Pancreas (tissue), 10 donors: ENCODE measurements at regions not wholly inside any gene's neighbourhood (a gene's known extent, or its start where the extent isn't known, plus 50 kb on each side); places are given as distances from the start of the nearest gene placed in this dataset.
A peak's percentile ranks its signal among the peaks of the same experiment; 100 is the strongest.

Experiments used
- ATAC-seq, 4 donors: fragments of 200-7000 bp; cut with Tn5 transposase; one replicate each; pipeline versions ENCODE4 v1.8.0 to v1.9.1; 2020; ENCODE audit warnings: mild to moderate bottlenecking in 4 of 4, moderate library complexity in 4 of 4
- DNase-seq, 6 donors: peaks; one replicate each; pipeline ENCODE4 v3.0.0-alpha.2; 2020
- FAIRE-seq: peaks from 2 replicates; lab custom pipeline; 2012; peaks lifted over from hg19 to GRCh38; lab: Jason Lieb, UNC
- H3K27ac ChIP-seq, 4 donors: fragments of 200-600 bp; sonication (generic); 1 replicate in 3 of 4; 2 replicates in 1 of 4; pipeline versions ENCODE4 v1.5.0 to v1.8.0; 2020
- H3K27me3 ChIP-seq, 4 donors: fragments of 200-600 bp; one replicate each; pipeline ENCODE4 v1.8.0; 2021
- H3K36me3 ChIP-seq, 3 donors: fragments of 200-600 bp; sonication (generic) in 1 of 3; one replicate each; pipeline versions ENCODE4 v1.5.0 to v1.8.0; 2020 to 2021
- H3K4me1 ChIP-seq, 3 donors: fragments of 200-600 bp; one replicate each; pipeline ENCODE4 v1.8.0; 2021
- H3K4me3 ChIP-seq, 4 donors: fragments of 200-600 bp; sonication (generic) in 2 of 4; one replicate each; pipeline versions ENCODE4 v1.5.0 to v1.8.0; 2020 to 2021
- H3K9me3 ChIP-seq, 4 donors: fragments of 200-600 bp; one replicate each; pipeline ENCODE4 v1.8.0; 2021
- WGBS, 2 donors: extraction: QIAGEN DNeasy Blood & Tissue Kit; methylation state at CpG; one replicate each; pipeline ENCODE4 v1.1.7; 2013; 5-methylcytosine and 5-hydroxymethylcytosine counted together
- intact Hi-C, 3 donors: fragments of 100-400 bp; cut with DNase I; formaldehyde crosslinking; loops; one replicate each; pipeline versions ENCODE4 v1.11.1 to v1.14.2; 2022
- TF ChIP-seq, protein P1 (sequence below), 4 donors: fragments of 200-600 bp; sonication (generic) in 3 of 4; IDR thresholded peaks; one replicate each; pipeline versions ENCODE4 v1.5.0 to v1.8.0; 2021; ENCODE audit warnings: antibody characterized with exemption in 4 of 4
- donor health status: healthy with polysubstance abuse.
- donor health status: DM: no; HTN: no; CAD: no; lungs with moderate emphysema.
- donor health status: DM: no; HTN: no; CAD: no.
- donor health status: control.
- donor health status: control.
- donor health status: Bipolar disorder and iron deficiency.
- donor health status: DM: yes; HTN: yes; CAD: no.
- donor health status: DM: no; HTN: no; CAD: no.
- donor health status: DM: no; HTN: no; CAD: no.
- donor health status: DM: yes; HTN: yes; CAD: no.

DNA sequence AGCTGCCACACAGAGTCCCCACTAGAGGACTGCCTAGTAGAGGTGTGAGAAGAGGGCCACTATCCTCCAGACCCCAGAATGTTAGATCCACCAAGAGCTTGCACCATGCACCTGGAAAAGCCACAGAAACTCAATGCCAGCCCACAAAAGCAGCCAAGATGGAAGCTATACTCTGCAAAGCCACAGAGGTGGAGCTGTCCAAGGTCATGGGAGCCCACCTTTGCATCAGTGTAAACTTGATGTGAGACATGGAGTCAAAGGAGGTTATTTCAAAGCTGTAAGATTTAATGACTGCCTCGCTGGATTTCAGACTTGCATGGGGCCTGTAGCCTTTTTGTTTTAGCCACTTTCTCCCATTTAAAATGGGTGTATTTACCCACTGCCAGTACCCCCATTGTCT lies 1030.1 kb upstream of the GRIA3 start:
- no peak for DNase-seq
- no peaks in the 10 kb centered on the region for H3K4me1 ChIP-seq
- H3K4me3 ChIP-seq: no peak overlapping the region
- H3K36me3 ChIP-seq: no peaks in the 10 kb centered on the region
- no peak for ATAC-seq
- no peak overlapping the region for H3K27ac ChIP-seq
- intact Hi-C loops: no loop called here
- peaks cover 0 to 4% (median 0%) of the 10 kb centered on the region in 4 donors for H3K27me3 ChIP-seq
- 53 to 62% methylated on average over 1 of the region's 1 CpG for WGBS, 2 donors
- FAIRE-seq: peak; percentile 41
- TF ChIP-seq, protein P1, sequence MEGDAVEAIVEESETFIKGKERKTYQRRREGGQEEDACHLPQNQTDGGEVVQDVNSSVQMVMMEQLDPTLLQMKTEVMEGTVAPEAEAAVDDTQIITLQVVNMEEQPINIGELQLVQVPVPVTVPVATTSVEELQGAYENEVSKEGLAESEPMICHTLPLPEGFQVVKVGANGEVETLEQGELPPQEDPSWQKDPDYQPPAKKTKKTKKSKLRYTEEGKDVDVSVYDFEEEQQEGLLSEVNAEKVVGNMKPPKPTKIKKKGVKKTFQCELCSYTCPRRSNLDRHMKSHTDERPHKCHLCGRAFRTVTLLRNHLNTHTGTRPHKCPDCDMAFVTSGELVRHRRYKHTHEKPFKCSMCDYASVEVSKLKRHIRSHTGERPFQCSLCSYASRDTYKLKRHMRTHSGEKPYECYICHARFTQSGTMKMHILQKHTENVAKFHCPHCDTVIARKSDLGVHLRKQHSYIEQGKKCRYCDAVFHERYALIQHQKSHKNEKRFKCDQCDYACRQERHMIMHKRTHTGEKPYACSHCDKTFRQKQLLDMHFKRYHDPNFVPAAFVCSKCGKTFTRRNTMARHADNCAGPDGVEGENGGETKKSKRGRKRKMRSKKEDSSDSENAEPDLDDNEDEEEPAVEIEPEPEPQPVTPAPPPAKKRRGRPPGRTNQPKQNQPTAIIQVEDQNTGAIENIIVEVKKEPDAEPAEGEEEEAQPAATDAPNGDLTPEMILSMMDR (IDR thresholded peaks at IDR 0.05): no peak
- H3K9me3 ChIP-seq: no peaks in the 10 kb centered on the region

DNA sequence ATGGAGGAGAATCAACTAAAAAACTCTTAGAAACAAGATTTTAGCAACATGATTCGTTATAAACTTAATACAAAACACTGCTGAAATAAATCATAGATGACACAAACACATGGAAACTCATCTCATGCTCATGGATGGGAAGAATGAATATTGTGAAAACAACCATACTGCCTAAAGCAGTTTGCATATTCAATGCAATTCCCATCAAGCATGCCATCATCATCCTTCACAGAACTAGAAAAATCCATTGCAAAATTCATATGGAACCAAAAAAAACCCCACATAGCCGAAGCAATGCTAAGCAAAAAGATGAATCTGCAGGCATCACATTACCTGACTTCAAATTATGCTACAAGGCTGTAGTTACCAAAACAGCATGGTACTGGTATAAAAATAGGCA lies 1015.8 kb upstream of the GRIA3 start:
- intact Hi-C loops: no loop called here
- Histone ChIP-seq H3K9me3 (no peaks in the 10 kb centered on the region), H3K4me3 (no peak overlapping the region), H3K36me3 (no peaks in the 10 kb centered on the region), H3K4me1 (no peaks in the 10 kb centered on the region), H3K27me3 (no peaks in the 10 kb centered on the region), H3K27ac (no peak overlapping the region)
- 28 to 36% methylated on average over 2 of the region's 2 CpGs for WGBS, 2 donors
- FAIRE-seq: no peak
- no peak for DNase-seq
- TF ChIP-seq, protein P1 (IDR thresholded peaks at IDR 0.05): no peak
- no peak for ATAC-seq

DNA sequence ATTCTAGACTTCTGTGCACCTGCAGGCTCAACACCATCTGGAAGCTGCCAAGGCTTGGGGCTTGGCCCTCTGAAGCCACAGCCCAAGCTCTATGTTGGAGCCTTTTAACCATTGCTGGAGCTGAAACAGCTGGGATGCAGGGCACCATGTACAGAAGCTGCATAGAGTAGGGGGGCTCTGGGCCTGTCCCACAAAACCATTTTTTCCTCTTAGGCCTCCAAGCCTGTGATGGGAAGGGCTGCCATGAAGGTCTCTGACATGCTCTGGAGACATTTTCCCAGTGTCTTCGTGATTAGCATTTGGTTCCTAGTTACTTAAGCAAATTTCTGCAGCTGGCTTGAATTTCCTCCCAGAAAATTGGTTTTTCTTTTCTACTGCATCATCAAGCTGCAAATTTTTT lies 999.3 kb upstream of the GRIA3 start:
- intact Hi-C loops: no loop called here
- ATAC-seq (no peak), FAIRE-seq (no peak), DNase-seq (no peak)
- H3K4me1 ChIP-seq: no peaks in the 10 kb centered on the region
- 56 to 59% methylated on average over 1 of the region's 1 CpG for WGBS, 2 donors
- no peak overlapping the region for H3K4me3 ChIP-seq
- no peaks in the 10 kb centered on the region for H3K9me3 ChIP-seq
- no peak overlapping the region for H3K27ac ChIP-seq
- TF ChIP-seq, protein P1 (IDR thresholded peaks at IDR 0.05): no peak
- no peaks in the 10 kb centered on the region for H3K36me3 ChIP-seq
- no peaks in the 10 kb centered on the region for H3K27me3 ChIP-seq

DNA sequence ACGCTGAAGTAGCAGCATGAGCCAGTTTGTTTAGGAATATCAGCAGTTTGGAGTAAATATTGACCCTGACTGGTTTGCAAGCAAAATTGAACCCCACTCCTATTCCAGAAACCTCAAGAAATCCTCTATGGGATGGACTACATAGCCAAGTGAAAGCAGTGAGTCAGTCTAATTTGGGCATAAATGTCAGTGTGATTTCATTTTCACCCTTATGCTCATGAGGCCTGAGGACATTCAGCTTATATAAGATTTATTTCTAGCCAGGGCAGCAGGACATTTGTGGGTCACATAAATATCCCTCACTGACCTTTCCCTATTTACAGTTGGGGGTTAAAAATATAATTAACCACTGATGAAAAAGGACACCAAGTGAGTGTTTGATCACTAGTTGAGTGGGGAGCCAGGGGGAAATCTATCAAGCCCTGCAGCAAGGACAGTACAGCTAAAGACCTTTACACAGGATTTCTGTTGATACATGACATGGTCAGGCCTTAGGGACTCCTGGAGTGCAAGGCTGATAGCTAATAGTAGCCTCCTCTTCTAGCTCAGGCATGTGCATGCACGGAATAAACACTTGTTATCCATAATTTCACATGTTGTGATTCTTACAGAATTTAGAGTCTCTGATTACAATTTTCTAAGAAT lies 996.9 kb upstream of the GRIA3 start:
- DNase-seq: no peak
- intact Hi-C loops: no loop called here
- Histone ChIP-seq H3K36me3 (no peaks in the 10 kb centered on the region), H3K9me3 (no peaks in the 10 kb centered on the region), H3K4me3 (no peak overlapping the region), H3K4me1 (no peaks in the 10 kb centered on the region), H3K27me3 (no peaks in the 10 kb centered on the region), H3K27ac (no peak overlapping the region)
- FAIRE-seq: no peak
- TF ChIP-seq, protein P1 (IDR thresholded peaks at IDR 0.05): no peak
- no peak for ATAC-seq
- 23 to 29% methylated on average over 2 of the region's 2 CpGs for WGBS, 2 donors

DNA sequence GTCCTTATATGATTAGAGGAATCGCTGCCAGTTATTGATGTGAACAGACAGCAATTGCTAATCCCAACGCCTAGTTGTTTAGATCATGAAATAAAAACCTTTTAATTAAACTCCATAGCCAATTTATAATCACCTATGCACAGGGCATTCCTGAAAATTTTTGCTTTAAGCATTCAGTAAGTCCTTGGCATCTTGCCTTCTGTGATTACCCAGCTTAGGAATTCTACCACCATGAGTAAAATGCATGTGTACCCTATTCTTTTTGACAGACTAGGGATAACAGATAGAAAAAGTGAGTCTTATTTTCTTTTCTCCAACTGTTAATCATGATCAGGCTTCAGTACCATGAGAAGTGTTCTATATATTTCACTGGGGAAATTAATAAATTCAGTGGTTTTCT lies 995.3 kb upstream of the GRIA3 start:
- no peaks in the 10 kb centered on the region for H3K27me3 ChIP-seq
- no peaks in the 10 kb centered on the region for H3K36me3 ChIP-seq
- WGBS, 2 donors: 47 to 50% methylated on average over 2 of the region's 2 CpGs
- FAIRE-seq (no peak), DNase-seq (no peak), ATAC-seq (no peak)
- no peak overlapping the region for H3K27ac ChIP-seq
- H3K4me3 ChIP-seq: no peak overlapping the region
- H3K9me3 ChIP-seq: no peaks in the 10 kb centered on the region
- TF ChIP-seq, protein P1 (IDR thresholded peaks at IDR 0.05): no peak
- no peaks in the 10 kb centered on the region for H3K4me1 ChIP-seq
- intact Hi-C loops: no loop called here
